H1 (cell line): ENCODE measurements at regions not wholly inside any gene's neighbourhood (a gene's known extent, or its start where the extent isn't known, plus 50 kb on each side); places are given as distances from the start of the nearest gene placed in this dataset.

Experiments used
- RNF2 ChIP-seq: fragments of 200-900, 300-1000 bp; sonication (generic); IDR thresholded peaks from 2 replicates; pipeline ENCODE4 v1.7.1; 2016; ENCODE audit warnings: borderline replicate concordance, low read depth, mild to moderate bottlenecking, antibody characterized with exemption, low read length; ENCODE audit not compliant: poor library complexity, severe bottlenecking; ENCODE audit errors: missing control alignments

- TF ChIP-seq RNF2, result no peak
Observed at GRCh38 chr3:127377801-127378655, 90.2 kb upstream of the PRR20G start (continued).
